Upper lobe of right lung (tissue), 1 donor: ENCODE measurements at regions not wholly inside any gene's neighbourhood (a gene's known extent, or its start where the extent isn't known, plus 50 kb on each side); places are given as distances from the start of the nearest gene placed in this dataset.
A peak's percentile ranks its signal among the peaks of the same experiment; 100 is the strongest.
"Not testable (repeated sequence)": the region's sequence is repeated elsewhere in the genome, so short reads cannot be mapped to it uniquely, and the experiment has no call there.

ENCODE experiments used
- ATAC-seq: fragments of 200-7000 bp; cut with Tn5 transposase; one replicate; pipeline ENCODE4 v1.9.1; 2020; ENCODE audit warnings: mild to moderate bottlenecking, moderate library complexity
- DNase-seq: peaks from one replicate; pipeline ENCODE4 v3.0.0-alpha.2; 2020
- H3K27ac ChIP-seq: fragments of 200-600 bp; one replicate; pipeline ENCODE4 v1.8.0; 2022
- H3K27me3 ChIP-seq: fragments of 200-600 bp; one replicate; pipeline ENCODE4 v1.8.0; 2022; ENCODE audit warnings: mild to moderate bottlenecking
- H3K36me3 ChIP-seq: fragments of 200-600 bp; one replicate; pipeline ENCODE4 v1.8.0; 2022
- H3K4me1 ChIP-seq: fragments of 200-600 bp; one replicate; pipeline ENCODE4 v1.8.0; 2022
- H3K4me3 ChIP-seq: fragments of 200-600 bp; one replicate; pipeline ENCODE4 v1.8.0; 2022; ENCODE audit warnings: mild to moderate bottlenecking
- H3K9me3 ChIP-seq: fragments of 200-600 bp; one replicate; pipeline ENCODE4 v1.8.0; 2022
- CTCF ChIP-seq: fragments of 200-600 bp; IDR thresholded peaks from one replicate; pipeline ENCODE4 v1.8.0; 2022; ENCODE audit warnings: antibody characterized with exemption
- intact Hi-C: fragments of 100-400 bp; cut with DNase I; formaldehyde crosslinking; loops from one replicate; pipeline ENCODE4 v1.11.0; 2022
- donor health status: DM: no; HTN: yes; CAD: no; lungs with severe emphysema.

- Histone ChIP-seq H3K9me3 (no peaks in the 10 kb centered on the region), H3K36me3 (no peaks in the 10 kb centered on the region), H3K27ac (peak overlapping the region; percentile 0), H3K4me1 (no peaks in the 10 kb centered on the region), H3K4me3 (peak overlapping the region; percentile 9), H3K27me3 (no peaks in the 10 kb centered on the region)
- TF ChIP-seq CTCF = no peak
- ATAC-seq (no peak), DNase-seq (no peak)
- intact Hi-C loops = no loop called here
Measured at GRCh38 chr9:111276431-111277128, 53.4 kb downstream of the OR2K2 start.

- no peak overlapping the region for H3K4me3 ChIP-seq
- TF ChIP-seq CTCF = no peak
Measured at GRCh38 chr9:111274737-111275136, 55.3 kb downstream of the OR2K2 start.

GRCh38 chr9:111272581-111272980, 57.4 kb downstream of the OR2K2 start:
- no peaks in the 10 kb centered on the region for H3K36me3 ChIP-seq
- no peaks in the 10 kb centered on the region for H3K9me3 ChIP-seq
- H3K27ac ChIP-seq = no peak overlapping the region
- DNase-seq = no peak
- ATAC-seq = no peak
- no peak for TF ChIP-seq CTCF
- no peak overlapping the region for H3K4me3 ChIP-seq
- intact Hi-C loops = no loop called here
- H3K4me1 ChIP-seq = no peaks in the 10 kb centered on the region
- no peaks in the 10 kb centered on the region for H3K27me3 ChIP-seq

More at GRCh38 chr9:111274737-111275136, 55.3 kb downstream of the OR2K2 start:
- H3K4me1 ChIP-seq = no peaks in the 10 kb centered on the region
- intact Hi-C loops = no loop called here
- no peaks in the 10 kb centered on the region for H3K9me3 ChIP-seq
- H3K27ac ChIP-seq = no peak overlapping the region
- no peaks in the 10 kb centered on the region for H3K36me3 ChIP-seq
- H3K27me3 ChIP-seq = no peaks in the 10 kb centered on the region
- ATAC-seq (no peak), DNase-seq (no peak)

GRCh38 chr9:111271481-111272080, 58.4 kb downstream of the OR2K2 start:
- Histone ChIP-seq H3K4me3 (no peak overlapping the region), H3K27me3 (no peaks in the 10 kb centered on the region), H3K36me3 (no peaks in the 10 kb centered on the region), H3K9me3 (no peaks in the 10 kb centered on the region), H3K27ac (no peak overlapping the region), H3K4me1 (no peaks in the 10 kb centered on the region)
- no peak for TF ChIP-seq CTCF
- intact Hi-C loops = no loop called here
- DNase-seq (no peak), ATAC-seq (no peak)

- Histone ChIP-seq H3K27me3 (no peaks in the 10 kb centered on the region), H3K27ac (no peak overlapping the region), H3K4me1 (no peaks in the 10 kb centered on the region), H3K9me3 (no peaks in the 10 kb centered on the region), H3K36me3 (no peaks in the 10 kb centered on the region), H3K4me3 (no peak overlapping the region)
- DNase-seq = no peak
- no peak for ATAC-seq
- TF ChIP-seq CTCF = no peak
- intact Hi-C loops = no loop called here
Measured at GRCh38 chr9:111271047-111271446, 59.0 kb downstream of the OR2K2 start.

GRCh38 chr9:111266024-111266423, 64.0 kb downstream of the OR2K2 start:
- H3K36me3 ChIP-seq, DNase-seq, H3K27me3 ChIP-seq, H3K4me1 ChIP-seq, H3K27ac ChIP-seq, H3K4me3 ChIP-seq, intact Hi-C loops, ATAC-seq, H3K9me3 ChIP-seq: not testable (repeated sequence)
